Motor neuron (in vitro differentiated cells): ENCODE measurements at regions not wholly inside any gene's neighbourhood (a gene's known extent, or its start where the extent isn't known, plus 50 kb on each side); places are given as distances from the start of the nearest gene placed in this dataset.
A peak's percentile ranks its signal among the peaks of the same experiment; 100 is the strongest.
"Not testable (repeated sequence)": the region's sequence is repeated elsewhere in the genome, so short reads cannot be mapped to it uniquely, and the experiment has no call there.

Experiments used
- ATAC-seq, 8 experiments: fragments of 200-7000 bp; cut with Tn5 transposase; replicated peaks in 6 of 8; 2 replicates each; pipeline ENCODE4 v1.8.0; 2021; ENCODE audit warnings: mild to moderate bottlenecking in 8 of 8, moderate library complexity in 8 of 8
- H3K27ac ChIP-seq, 2 donors: fragments of 250-450 bp; sonication (Bioruptor Pico); 2 replicates each; pipeline ENCODE4 v1.9.0; 2021; ENCODE audit warnings: antibody characterized with exemption in 2 of 2, mild to moderate bottlenecking in 2 of 2, moderate library complexity in 1 of 2
- H3K4me1 ChIP-seq, 2 donors: fragments of 250-450 bp; sonication (Bioruptor Pico); replicated peaks in 1 of 2; 2 replicates each; pipeline ENCODE4 v1.6.1; 2021; ENCODE audit warnings: antibody characterized with exemption in 2 of 2, mild to moderate bottlenecking in 2 of 2, moderate library complexity in 1 of 2
- H3K4me3 ChIP-seq, 5 donors: fragments of 250-450 bp; sonication (Bioruptor Pico); 2 replicates each; pipeline ENCODE4 v1.9.0; 2021; ENCODE audit warnings: antibody characterized with exemption in 5 of 5, mild to moderate bottlenecking in 5 of 5, moderate library complexity in 4 of 5
- WGBS, 10 experiments: fragments of 450-650 bp; shearing (Covaris generic); methylation state at CpG; one replicate each; pipeline ENCODE4 v1.0.0; 2022; 5-methylcytosine and 5-hydroxymethylcytosine counted together
- in situ Hi-C, 9 experiments: fragments of 400-800 bp; cut with MboI; loops; one replicate each; pipeline ENCODE4 v1.15.0; 2021; ENCODE audit warnings: low sequenced_read_pairs in 9 of 9, low pct_unique_long_range_greater_than_20kb in 2 of 9; ENCODE audit not compliant: unreplicated experiment in 9 of 9

- in situ Hi-C loops = no loop called here
- Histone ChIP-seq H3K27ac (no peak overlapping the region), H3K4me1 (peaks cover 0 to 2% of the 10 kb centered on the region in 2 donors), H3K4me3 (no peak overlapping the region)
- ATAC-seq = no peak
- 11 to 93% (median 85%) methylated on average over 3 to 4 of the region's 4 CpGs; no CpG with 5 or more reads in 1 of the 10 experiments for WGBS, 10 experiments
Observed at GRCh38 chr12:24643120-24644119, 305.5 kb downstream of the BCAT1 start.

- H3K27ac ChIP-seq = no peak overlapping the region
- H3K4me3 ChIP-seq = no peak overlapping the region
- H3K4me1 ChIP-seq = peaks cover 7% of the 10 kb centered on the region in 2 donors
- in situ Hi-C loops = no loop called here
- ATAC-seq = no peak
- 0 to 83% (median 0%) methylated on average over 1 of the region's 1 CpG; no CpG with 5 or more reads in 3 of the 10 experiments for WGBS, 10 experiments
Observed at GRCh38 chr12:24639641-24640040, 309.3 kb downstream of the BCAT1 start.

GRCh38 chr12:24632466-24632865 is 316.4 kb downstream of the BCAT1 start:
- Histone ChIP-seq H3K4me3 (no peak overlapping the region), H3K4me1 (peaks cover 7% of the 10 kb centered on the region in 2 donors), H3K27ac (no peak overlapping the region)
- WGBS, 10 experiments = 0 to 100% (median 90%) methylated on average over 1 of the region's 1 CpG; no CpG with 5 or more reads in 4 of the 10 experiments
- in situ Hi-C loops = no loop called here
- no peak for ATAC-seq

GRCh38 chr12:24631676-24632426 is 317.1 kb downstream of the BCAT1 start:
- 8 to 100% (median 94%) methylated on average over 1 to 3 of the region's 3 CpGs for WGBS, 10 experiments
- Histone ChIP-seq H3K27ac (no peak overlapping the region), H3K4me3 (no peak overlapping the region), H3K4me1 (peaks cover 7% of the 10 kb centered on the region in 2 donors)
- ATAC-seq = peak in 1 of 8 experiments; percentile 95
- in situ Hi-C loops = no loop called here

GRCh38 chr12:24630856-24631255 is 318.0 kb downstream of the BCAT1 start:
- Histone ChIP-seq H3K4me1 (peaks cover under 1 to 1% of the 10 kb centered on the region in 2 donors), H3K27ac (no peak overlapping the region), H3K4me3 (no peak overlapping the region)
- 29 to 88% (median 83%) methylated on average over 1 to 2 of the region's 2 CpGs; no CpG with 5 or more reads in 3 of the 10 experiments for WGBS, 10 experiments
- peak in 2 of 8 experiments; percentile 19 to 29 for ATAC-seq
- in situ Hi-C loops = no loop called here

GRCh38 chr12:24630446-24630845 is 318.5 kb downstream of the BCAT1 start:
- ATAC-seq = peak in 4 of 8 experiments; percentile 54 to 93 (median 80)
- H3K4me1 ChIP-seq = no peaks in the 10 kb centered on the region
- in situ Hi-C loops = no loop called here
- no peak overlapping the region for H3K27ac ChIP-seq
- 0 to 100% (median 74%) methylated on average over 1 of the region's 1 CpG; no CpG with 5 or more reads in 4 of the 10 experiments for WGBS, 10 experiments
- no peak overlapping the region for H3K4me3 ChIP-seq

GRCh38 chr12:24625103-24625502 is 323.8 kb downstream of the BCAT1 start:
- Histone ChIP-seq H3K4me1 (no peaks in the 10 kb centered on the region), H3K27ac (no peak overlapping the region), H3K4me3 (no peak overlapping the region)
- in situ Hi-C loops = no loop called here
- no peak for ATAC-seq
- WGBS, 10 experiments = 43 to 100% (median 83%) methylated on average over 1 of the region's 2 CpGs; no CpG with 5 or more reads in 7 of the 10 experiments

- H3K27ac ChIP-seq, in situ Hi-C loops, H3K4me1 ChIP-seq, H3K4me3 ChIP-seq, ATAC-seq: not testable (repeated sequence)
- WGBS, 10 experiments = 40 to 100% (median 94%) methylated on average over 1 to 5 of the region's 6 CpGs; no CpG with 5 or more reads in 4 of the 10 experiments
Observed at GRCh38 chr12:24619954-24620353, 328.9 kb downstream of the BCAT1 start.

- no peak overlapping the region for H3K27ac ChIP-seq
- in situ Hi-C loops = no loop called here
- H3K4me3 ChIP-seq = no peak overlapping the region
- ATAC-seq = peak in 1 of 8 experiments; percentile 26
- no peaks in the 10 kb centered on the region for H3K4me1 ChIP-seq
- WGBS, 10 experiments = 14 to 76% (median 43%) methylated on average over 1 to 5 of the region's 5 CpGs; no CpG with 5 or more reads in 1 of the 10 experiments
Observed at GRCh38 chr12:24617471-24617870, 331.4 kb downstream of the BCAT1 start.

GRCh38 chr12:24615967-24616411 is 332.9 kb downstream of the BCAT1 start:
- Histone ChIP-seq H3K27ac (no peak overlapping the region), H3K4me3 (no peak overlapping the region), H3K4me1 (no peaks in the 10 kb centered on the region)
- no peak for ATAC-seq
- WGBS, 10 experiments = 36 to 100% (median 90%) methylated on average over 1 to 3 of the region's 3 CpGs; no CpG with 5 or more reads in 2 of the 10 experiments
- in situ Hi-C loops = no loop called here

- no peak for ATAC-seq
- H3K4me1 ChIP-seq = no peaks in the 10 kb centered on the region
- WGBS, 10 experiments = 29 to 100% (median 90%) methylated on average over 1 to 3 of the region's 3 CpGs
Observed at GRCh38 chr12:24608637-24609285, 340.1 kb downstream of the BCAT1 start.

GRCh38 chr12:24608108-24608507 is 340.8 kb downstream of the BCAT1 start:
- Histone ChIP-seq H3K4me3 (no peak overlapping the region), H3K27ac (no peak overlapping the region), H3K4me1 (no peaks in the 10 kb centered on the region)
- in situ Hi-C loops = no loop called here
- WGBS, 10 experiments = 0 to 67% (median 30%) methylated on average over 1 of the region's 1 CpG; no CpG with 5 or more reads in 4 of the 10 experiments
- no peak for ATAC-seq

More at GRCh38 chr12:24608637-24609285, 340.1 kb downstream of the BCAT1 start:
- H3K4me3 ChIP-seq = no peak overlapping the region
- H3K27ac ChIP-seq = no peak overlapping the region
- in situ Hi-C loops = no loop called here
